HG02798 (cell line): ENCODE measurements at regions not wholly inside any gene's neighbourhood (a gene's known extent, or its start where the extent isn't known, plus 50 kb on each side); places are given as distances from the start of the nearest gene placed in this dataset.

Experiments used
- ATAC-seq: cut with Tn5 transposase; IDR thresholded peaks from one replicate; pipeline ENCODE4 v1.9.1; 2021; ENCODE audit warnings: mild to moderate bottlenecking; ENCODE audit not compliant: unreplicated experiment, poor library complexity

DNA sequence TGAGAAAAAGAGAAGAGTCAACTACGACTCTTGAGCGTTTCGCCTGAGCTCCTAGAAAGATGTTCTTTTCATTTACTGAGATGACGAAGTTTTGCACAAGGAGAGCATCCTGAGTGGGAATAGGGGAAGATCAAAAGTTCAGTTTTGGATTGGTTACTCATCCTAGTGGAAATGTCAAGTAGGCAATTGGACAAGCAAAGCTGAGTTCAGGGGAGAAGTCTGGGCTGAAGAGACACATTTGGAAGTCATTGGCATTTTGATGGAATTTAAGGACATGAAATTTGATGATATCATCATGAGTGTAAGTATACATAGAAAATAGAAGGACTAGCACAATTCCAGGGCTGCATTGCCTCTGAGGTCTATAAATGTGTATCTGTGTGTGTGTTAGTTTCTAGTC is 416.6 kb downstream of the RAD51AP2 start:
- no peak for ATAC-seq

DNA sequence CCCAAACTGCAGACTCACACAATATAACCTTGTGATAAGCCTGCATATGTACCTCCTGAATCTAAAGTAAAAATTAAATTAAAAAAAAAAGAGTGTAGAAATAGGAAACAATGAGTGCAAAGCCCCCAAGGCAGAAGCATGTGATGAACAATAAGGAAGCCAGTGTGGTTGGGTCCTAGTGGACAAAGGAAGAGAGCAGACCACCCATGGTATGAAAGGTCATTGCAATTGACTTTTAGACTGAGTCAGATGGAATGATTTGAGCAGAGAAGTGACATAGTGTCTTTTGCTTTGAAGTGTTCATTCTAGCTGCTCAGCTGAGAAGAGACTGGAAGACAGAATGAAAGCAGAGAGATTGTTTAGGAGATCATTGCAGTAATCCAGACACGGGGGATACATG is 417.1 kb downstream of the RAD51AP2 start:
- ATAC-seq, result no peak

DNA sequence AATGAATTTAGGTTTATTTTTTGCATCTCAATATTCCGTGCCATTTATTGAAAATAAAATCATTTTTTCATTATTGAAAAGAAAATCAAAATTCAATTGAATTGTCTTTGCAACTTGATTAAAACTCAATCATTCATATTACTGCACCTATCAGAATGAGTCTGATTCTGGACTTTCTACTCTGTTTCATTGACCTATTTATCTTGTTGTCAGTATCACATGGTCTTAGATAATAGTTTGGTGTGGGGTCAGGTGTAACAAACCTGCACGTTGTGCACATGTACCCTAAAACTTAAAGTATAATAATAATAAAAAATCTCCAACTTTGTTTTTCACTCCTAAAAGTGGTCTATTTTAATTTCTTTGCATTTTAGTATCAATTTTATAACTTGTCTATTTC is 422.9 kb downstream of the RAD51AP2 start:
- ATAC-seq, result no peak

DNA sequence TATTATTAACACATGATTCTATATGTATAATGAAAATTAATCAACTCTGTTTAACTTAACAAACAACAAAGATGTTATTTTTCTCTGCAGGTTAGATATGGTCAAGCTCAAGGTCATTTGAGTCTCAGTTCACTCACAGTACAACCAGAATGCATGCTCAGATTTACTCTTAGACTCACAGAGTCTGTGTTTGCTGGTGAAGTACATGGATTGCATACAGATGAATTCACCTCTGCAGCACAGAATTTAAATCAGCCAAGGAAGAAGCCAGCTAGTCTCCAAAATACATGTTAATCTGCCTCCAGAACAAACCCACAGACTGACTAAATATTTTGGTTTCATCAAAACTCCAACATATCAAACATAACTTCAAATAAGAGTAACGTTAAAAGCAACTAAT is 424.5 kb downstream of the RAD51AP2 start:
- no peak for ATAC-seq

DNA sequence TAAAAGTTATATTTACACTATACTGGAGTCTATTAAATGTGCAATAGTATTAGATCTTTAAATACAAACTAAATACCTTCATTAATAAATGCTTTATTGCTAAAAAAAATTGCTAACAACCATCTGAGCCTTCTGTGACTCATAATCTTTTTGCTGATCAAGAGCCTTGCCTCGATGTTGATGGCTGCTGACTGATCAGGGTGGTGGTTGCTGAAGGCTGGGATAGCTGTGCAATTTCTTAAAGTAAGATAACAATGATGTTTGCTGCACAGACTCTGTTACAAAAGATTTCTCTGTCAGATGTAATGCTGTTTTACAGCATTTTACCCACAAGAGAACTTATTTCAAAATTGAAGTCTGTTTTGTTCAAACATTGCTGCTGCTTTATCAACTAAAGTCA is 421.4 kb upstream of the CYRIA start:
- ATAC-seq, result no peak

DNA sequence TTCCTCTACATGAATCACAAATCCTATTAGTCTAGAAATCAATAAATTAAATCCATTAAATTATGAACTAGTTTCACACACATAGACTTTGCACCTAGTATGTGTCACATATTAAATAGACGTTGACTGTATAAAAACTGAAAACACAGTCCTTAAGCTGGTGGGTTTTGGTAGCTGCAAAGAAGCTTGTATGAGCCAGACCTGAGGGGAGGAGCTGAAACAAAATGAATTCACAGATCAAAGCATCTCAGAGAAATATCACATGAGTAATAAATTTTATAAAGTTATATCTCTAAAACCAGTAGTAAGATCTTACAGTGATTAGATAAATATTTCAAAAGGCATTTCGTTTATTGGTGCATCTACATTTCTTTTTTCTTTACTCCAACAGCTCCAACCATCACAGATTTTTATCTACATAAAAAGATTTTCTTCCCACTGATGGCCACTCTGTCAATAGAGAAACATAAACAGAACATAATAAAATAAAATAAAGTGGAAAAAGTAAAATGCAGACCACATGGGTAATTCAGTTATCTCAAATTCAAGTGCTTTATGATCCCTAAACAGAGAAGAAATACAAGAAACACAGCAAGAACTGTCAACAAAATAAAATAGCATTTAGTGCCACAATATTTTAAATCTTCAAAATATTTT is 420.0 kb upstream of the CYRIA start:
- ATAC-seq, result no peak

DNA sequence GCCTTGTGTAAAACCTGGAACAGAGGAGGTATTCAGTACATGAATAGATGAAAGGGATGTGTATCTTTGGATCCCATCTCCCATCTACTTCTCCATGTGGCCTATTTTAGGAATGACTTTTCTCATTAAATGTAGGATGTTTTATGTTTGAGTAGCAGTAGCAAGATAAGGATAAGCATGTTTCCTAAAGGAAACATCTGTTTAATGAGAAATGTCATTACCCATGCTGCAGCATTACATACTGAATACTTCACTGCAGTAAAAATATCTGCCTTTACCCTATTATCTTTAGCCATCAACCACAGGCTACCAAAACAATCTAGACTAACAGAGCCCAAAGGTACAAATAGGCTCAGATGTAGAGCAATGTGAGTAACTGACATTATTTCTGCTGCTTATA is 419.2 kb upstream of the CYRIA start:
- ATAC-seq, result no peak

DNA sequence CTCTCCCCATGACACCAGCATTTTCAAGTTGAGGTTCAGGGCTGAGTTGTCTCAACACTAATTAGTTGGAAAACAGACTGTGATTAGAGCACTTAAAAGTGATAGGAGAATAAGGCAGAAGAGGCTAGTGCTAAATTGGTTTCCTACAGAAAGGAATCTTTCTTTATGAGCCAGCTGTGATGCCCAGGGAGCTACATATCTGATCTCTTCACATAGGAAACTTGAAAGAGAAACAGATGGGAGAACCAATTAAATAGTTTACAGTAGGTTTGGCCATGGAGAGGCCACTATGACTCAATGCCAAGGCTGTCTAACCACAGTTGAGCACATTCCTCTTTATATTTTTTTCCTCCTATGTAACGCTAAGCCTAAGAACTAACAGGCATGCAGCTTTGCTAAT is 418.3 kb upstream of the CYRIA start:
- ATAC-seq, result no peak

DNA sequence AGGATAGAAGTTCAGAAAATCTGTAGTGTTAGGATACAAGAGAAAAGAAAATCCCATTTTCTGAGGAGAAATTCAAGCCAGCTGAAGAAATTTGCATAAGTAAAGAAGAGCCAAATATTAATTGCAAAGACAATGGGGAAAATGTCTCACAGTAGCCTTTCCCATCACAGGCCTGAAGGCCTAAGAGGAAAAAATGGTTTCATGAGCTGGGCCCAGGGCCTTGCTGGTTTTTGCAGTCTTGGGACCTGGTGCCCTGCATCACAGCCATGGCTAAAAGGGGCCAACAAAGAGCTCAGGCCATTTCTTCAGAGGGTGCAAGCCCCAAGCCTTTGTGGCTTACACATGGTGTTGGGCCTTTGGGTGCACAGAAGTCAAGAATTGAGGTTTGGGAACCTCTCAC is 413.6 kb upstream of the CYRIA start:
- no peak for ATAC-seq

DNA sequence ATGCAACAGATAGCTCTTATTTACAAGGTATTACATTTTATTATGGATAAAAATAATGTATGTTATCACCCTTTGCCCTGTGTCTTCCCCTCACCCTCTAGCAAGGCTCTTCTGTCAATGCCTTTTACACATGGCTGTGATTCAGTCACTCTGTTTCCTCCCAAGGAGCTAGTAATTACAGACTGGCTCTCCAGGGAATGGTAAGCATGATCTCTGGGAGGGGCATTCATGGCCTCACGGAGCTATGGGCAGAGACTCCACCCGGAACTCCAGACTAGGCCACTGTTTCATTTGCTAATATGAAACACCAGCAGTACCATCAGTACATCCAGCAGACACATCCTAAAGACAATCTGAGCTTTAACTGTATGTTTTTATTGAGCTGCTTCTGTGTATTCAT is 410.9 kb upstream of the CYRIA start:
- ATAC-seq, result no peak

DNA sequence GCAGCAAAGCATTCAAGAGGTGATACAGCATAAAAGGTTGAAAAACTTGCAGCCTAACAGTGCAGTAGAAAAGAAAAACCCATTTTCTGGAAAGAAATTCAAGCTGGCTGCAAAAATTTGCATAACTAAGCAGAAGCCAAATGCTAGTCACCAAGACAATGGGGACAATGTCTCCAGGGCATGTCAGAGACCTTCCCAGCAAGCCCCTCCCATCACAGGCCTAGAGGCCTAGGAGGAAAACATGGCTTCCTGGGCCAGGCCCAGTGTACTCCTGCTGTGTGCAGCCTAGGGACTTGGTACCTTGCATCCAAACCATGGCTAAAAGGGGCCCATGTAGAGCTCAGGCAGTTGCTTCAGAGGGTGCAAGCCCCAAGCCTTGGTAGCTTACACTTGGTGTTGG is 405.1 kb upstream of the CYRIA start:
- no peak for ATAC-seq

DNA sequence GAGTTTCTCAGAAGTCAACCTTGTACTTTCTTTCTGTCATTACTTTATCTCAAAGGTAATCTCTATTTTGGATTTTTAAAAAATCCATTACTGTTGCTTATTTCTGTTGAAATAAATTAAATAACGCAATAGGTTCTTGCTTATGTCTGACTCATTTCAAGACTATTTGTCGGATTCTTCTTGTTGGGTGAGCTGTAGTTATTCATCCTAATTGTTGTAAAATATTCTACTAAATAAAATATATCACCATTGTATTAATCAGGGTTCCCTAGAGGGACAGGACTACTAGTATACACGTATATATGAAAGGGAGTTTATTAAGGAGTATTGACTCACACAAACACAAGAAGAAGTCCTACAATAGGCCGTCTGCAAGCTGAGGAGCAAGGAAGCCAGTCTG is 403.9 kb upstream of the CYRIA start:
- ATAC-seq, result no peak

DNA sequence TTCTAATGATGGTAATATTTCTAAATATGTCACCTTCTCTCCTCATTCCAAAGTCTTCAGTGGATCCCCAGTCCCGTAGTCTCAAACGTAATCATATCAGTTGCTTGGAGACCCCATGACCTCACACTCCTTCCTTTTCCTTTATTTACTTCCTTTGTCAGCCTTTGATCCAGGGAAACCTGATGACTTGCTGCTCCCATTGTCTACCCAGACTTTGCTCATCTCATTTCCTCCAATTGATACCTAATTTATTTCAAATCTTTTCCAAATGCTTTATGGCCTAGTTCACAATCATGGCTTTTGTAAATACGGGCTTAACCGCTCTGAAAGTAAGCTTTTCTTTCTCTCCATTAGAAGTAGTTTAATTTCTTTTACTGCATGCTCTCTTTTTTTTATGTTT is 402.4 kb upstream of the CYRIA start:
- ATAC-seq, result no peak

DNA sequence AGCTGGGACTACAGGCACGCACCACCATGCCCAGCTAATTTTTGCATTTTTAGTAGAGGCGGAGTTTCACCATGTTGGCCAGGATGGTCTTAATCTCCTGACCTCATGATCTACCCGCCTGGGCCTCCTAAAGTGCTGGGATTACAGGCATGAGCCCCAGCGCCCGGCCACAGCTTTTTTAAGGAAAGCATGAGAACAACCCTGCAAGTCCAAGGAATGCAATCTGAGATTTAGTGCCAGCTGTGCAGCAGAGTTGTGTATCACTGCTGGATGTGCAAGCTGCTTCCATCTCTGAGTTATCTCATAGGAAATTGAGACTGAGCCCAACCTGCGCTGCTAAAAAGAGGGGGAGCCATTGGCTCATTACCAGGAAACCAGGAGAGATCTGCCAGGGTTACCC is 399.9 kb upstream of the CYRIA start:
- ATAC-seq, result no peak

DNA sequence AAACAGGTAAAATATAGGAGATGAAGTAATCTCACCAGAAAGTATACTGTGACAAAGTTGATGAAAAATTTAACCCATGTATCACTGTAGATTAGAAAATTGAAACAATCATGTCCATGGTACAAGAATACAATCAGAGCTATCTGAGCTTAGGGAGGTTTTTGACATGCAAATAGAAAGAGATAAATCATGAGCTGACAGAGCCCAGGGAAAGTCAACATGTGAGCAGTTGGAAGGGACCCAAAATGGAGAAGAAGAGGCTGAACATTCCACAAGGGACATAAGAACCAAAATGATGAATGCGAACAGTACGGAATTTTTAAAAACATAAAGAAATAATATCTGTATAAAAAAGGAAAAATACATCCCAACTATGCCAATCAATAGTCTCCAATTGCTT is 395.4 kb upstream of the CYRIA start:
- ATAC-seq, result no peak

DNA sequence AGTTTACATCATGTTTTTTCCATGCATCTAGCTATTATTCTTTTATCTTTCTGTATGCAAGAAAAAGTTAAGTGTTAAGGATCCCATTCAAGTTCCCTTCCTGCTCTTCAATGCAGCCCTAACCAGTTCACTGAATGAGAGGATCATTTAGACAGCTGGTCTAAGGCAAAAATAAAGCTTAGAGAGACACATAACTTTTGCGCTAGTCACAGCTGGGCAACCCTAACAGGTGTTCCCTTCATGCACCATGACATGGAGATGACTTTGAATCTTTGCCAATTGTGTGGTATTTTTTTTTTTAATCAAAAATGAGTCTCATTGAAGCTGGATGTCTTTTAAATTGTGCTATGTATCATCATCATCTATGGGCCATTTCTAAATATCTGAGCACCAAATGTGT is 393.8 kb upstream of the CYRIA start:
- ATAC-seq, result no peak

DNA sequence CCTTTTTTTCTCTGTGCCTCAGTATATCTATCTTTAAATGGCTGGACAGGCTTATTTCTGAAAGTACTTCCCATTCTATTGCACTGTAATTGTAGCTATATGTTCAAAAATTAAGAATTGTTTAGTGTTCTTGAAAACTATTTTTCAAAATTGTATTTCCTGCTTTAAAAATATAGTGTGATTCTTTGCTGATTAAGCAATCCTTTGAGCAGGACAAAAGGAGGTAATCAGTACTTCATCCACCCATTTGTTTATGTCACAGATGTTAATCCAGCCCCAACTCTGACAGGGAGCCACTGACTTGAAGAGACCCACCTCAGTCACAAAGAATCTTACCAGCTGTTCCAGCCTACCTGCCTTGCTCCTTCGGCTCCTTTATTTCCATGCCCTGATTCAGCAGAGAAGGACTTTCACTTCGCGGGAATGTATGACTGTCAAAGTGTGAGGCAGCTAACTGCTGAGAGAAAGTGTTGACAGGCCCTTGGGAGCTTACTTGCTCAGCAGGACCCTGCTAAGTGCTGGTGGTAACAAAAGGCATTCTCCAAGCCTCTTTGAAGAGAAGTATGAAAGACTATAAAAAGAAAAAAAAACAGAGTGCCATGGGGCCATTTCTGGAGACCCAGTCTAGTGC is 393.3 kb upstream of the CYRIA start:
- ATAC-seq, result no peak

DNA sequence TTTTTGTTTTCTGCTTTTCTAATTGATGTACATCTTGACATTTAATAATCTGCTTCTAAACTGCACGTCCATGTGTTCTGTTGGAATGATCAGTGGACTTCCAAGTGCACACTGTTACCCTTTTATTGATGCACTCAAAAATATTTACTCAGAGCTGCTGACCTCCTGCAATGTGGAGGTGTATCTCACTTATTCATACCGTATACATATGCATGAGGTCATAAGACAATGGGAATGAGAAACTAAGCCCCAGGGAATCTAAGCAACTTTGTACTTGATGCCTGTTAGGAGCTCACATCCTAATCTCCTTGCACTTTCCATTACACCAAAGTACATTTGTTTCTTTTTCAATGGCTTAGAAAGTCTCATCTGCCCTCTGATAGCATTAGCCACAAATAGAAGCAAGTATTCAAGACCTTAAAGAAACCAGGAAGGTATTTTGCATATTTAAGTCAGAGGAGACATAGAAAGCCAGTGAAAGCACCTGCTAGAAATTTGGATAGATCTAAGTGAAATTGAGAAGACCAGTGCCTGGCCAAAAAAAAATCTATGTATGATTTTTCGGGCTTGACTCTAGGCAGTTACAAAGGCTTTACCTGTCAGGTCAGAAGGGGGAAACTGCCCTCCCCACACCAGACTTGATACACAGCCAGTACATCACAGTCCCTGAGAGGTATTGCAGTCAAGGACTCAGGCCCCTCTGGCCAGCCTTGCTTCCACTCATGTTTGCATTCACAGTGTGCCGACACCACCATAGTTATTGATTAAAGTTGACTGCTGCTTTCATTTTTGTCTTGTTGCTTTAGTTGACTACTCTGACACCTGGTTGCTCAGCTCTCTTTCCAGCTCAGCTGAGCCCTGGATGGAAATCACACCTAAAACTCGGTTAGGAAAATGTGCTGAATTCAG is 391.7 kb upstream of the CYRIA start:
- ATAC-seq, result peak; percentile 57

DNA sequence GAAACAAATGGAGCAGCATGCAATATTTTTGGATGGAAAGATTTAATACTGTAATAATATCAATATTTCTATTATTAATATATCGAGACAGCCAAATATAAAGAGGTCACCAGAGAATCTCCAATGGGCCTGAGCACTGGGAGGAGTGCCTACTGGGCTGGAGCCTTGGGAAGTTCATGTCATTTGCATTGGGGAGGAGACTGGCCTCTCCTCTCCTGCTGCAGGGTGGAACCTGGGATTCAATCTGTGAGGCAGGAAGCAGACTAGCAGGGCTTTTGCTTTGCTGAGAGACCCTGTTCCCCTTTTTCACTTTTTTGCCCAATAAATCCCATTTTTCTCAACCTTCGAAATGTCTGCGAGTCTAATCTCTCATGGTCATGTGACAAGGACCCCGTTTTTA is 390.6 kb upstream of the CYRIA start:
- ATAC-seq, result no peak

DNA sequence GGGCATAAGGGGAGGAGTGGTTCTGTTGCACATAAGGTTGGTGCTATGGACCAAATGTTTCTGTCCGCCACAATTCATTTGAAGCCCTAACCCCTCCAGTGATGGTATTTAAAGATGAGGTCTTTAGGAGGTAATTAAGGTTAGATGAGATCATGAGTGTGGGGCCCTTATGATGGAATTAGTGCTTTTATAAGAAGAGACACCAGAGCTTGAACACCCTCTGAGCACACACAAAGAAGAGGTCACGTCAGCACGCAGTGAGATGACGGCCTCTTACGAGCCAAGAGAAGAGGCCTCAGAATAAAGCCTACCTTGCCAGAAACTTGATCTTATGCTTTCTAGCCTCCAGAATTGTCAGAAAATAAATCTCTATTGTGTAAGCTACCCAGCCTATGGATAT is 386.4 kb upstream of the CYRIA start:
- no peak for ATAC-seq

DNA sequence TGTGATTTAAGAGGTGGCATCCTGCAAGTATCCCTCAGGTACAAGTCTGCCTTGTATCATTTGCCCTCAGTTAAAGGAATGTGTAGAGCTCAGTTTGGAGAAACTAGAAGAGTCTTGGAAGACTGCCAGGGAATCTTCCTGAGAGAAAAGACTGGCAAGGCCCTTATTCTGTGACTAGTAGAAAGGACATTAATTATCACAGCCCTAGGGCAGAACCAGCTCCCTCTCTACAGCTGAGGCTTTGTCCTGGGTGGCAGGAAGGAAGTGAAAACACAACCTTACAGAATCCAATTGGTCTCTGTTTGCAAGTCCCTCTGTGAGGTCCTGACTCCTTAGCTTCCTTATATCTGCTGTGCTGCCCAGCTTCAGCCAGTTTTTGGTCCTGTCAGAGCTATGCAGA is 385.9 kb upstream of the CYRIA start:
- ATAC-seq, result no peak

DNA sequence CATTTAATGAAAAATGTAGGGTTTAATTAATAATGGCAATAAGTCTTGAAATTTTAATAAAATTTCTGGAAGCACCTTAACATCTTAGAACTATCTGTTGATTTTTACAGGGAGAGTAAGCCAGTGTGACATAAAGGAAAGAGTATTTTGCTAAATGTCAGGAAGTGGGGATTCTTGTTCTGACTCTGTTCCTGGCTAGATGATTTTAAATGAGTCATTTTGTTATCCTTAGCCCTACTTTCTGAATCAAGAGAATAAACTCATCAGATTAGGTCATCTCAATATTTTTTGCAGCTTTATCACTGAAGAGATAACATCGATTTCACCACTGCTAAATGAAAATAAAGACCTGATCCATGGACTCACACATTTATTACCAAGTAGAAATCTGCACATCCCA is 377.5 kb upstream of the CYRIA start:
- ATAC-seq, result no peak
